ENCODE measurements at regions not wholly inside any gene's neighbourhood (a gene's known extent, or its start where the extent isn't known, plus 50 kb on each side); places are given as distances from the start of the nearest gene placed in this dataset.

DNA sequence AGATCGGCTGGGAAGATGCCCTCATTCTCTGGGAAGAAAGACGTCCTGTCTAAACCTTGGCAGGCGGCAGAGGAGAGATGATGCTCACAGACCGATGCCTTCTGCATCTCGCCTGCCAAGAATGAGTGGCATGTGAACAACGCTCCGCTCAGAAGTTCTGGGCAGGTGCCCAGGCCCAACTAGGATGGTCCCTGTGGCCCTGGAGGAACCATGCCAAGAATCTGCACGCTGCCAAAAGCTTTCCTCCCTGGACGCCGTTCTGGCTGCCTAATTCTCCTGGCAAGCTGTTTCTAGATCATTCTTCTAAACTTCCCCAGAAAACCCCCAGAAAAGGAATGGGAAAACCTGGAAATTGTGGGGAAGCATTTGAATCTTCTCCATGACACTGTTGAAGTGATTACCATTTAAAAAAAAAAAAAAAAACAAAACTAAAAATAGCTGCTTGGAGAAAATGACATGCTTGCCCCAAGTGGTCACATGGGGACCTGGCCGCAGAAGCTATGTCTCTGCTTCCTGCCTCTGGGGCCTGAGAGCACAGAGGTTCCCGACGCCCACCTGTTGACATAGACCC, 440.9 kb downstream of the PRDM2 start:
- Histone ChIP-seq H3K9me3 (ENCODE audit: control insufficient read depth in 2 of 3, insufficient read depth in 1 of 3, low read length in 3 of 3) (no peaks in the 10 kb centered on the region), H3K9ac (ENCODE audit: low read length in 3 of 3) (no peak overlapping the region), H3K36me3 (ENCODE audit: control insufficient read depth in 2 of 3, insufficient read depth in 3 of 3, low read length in 3 of 3) (no peaks in the 10 kb centered on the region), H3K4me3 (ENCODE audit: low read length in 3 of 3) (no peak overlapping the region), H3K4me1 (ENCODE audit: control insufficient read depth in 2 of 3, insufficient read depth in 2 of 3, low read depth in 1 of 3, low read length in 3 of 3) (peaks cover 0 to 5% (median 4%) of the 10 kb centered on the region in 3 donors), H3K27me3 (ENCODE audit: control insufficient read depth, insufficient read depth, low read length) (no peaks in the 10 kb centered on the region), H3K27ac (ENCODE audit: low read depth in 2 of 2, low read length in 2 of 2) (no peak overlapping the region)
- TF ChIP-seq, protein P1, sequence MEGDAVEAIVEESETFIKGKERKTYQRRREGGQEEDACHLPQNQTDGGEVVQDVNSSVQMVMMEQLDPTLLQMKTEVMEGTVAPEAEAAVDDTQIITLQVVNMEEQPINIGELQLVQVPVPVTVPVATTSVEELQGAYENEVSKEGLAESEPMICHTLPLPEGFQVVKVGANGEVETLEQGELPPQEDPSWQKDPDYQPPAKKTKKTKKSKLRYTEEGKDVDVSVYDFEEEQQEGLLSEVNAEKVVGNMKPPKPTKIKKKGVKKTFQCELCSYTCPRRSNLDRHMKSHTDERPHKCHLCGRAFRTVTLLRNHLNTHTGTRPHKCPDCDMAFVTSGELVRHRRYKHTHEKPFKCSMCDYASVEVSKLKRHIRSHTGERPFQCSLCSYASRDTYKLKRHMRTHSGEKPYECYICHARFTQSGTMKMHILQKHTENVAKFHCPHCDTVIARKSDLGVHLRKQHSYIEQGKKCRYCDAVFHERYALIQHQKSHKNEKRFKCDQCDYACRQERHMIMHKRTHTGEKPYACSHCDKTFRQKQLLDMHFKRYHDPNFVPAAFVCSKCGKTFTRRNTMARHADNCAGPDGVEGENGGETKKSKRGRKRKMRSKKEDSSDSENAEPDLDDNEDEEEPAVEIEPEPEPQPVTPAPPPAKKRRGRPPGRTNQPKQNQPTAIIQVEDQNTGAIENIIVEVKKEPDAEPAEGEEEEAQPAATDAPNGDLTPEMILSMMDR (IDR thresholded peaks at IDR 0.05; ENCODE audit: borderline replicate concordance, extremely low read depth, insufficient read depth): no peak
- intact Hi-C loops (cut with DNase I): no loop called here
- peak in 1 of 5 donors; percentile 81 for DNase-seq
- FAIRE-seq: no peak

DNA sequence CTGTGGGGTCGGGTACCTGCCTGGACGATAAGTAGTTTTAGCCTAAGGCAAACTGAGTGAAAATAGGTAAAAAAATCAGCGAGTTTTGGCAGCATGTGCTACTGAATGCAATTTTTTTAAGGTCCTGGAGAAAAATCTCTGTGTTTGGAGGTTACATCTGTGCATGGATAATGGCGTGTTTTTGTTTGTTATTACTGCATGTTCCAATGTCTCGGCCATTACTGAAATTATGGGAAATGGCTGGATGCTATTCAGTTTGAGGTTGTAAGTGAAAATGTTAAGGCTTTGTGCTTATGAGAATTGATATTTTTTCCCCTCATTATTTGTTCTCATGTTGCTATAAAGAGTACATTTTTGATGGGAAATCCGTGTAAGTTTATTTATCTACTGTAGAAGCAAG, 441.7 kb downstream of the PRDM2 start:
- intact Hi-C loops (cut with DNase I): no loop called here
- DNase-seq (no peak), FAIRE-seq (no peak)
- H3K4me3 ChIP-seq (ENCODE audit: low read length in 3 of 3): no peak overlapping the region
- peaks cover 0 to 5% (median 4%) of the 10 kb centered on the region in 3 donors for H3K4me1 ChIP-seq (ENCODE audit: control insufficient read depth in 2 of 3, insufficient read depth in 2 of 3, low read depth in 1 of 3, low read length in 3 of 3)
- H3K36me3 ChIP-seq (ENCODE audit: control insufficient read depth in 2 of 3, insufficient read depth in 3 of 3, low read length in 3 of 3): no peaks in the 10 kb centered on the region
- TF ChIP-seq, protein P1 (IDR thresholded peaks at IDR 0.05; ENCODE audit: borderline replicate concordance, extremely low read depth, insufficient read depth): no peak
- no peaks in the 10 kb centered on the region for H3K27me3 ChIP-seq (ENCODE audit: control insufficient read depth, insufficient read depth, low read length)
- H3K9ac ChIP-seq (ENCODE audit: low read length in 3 of 3): no peak overlapping the region
- no peak overlapping the region for H3K27ac ChIP-seq (ENCODE audit: low read depth in 2 of 2, low read length in 2 of 2)
- no peaks in the 10 kb centered on the region for H3K9me3 ChIP-seq (ENCODE audit: control insufficient read depth in 2 of 3, insufficient read depth in 1 of 3, low read length in 3 of 3)

DNA sequence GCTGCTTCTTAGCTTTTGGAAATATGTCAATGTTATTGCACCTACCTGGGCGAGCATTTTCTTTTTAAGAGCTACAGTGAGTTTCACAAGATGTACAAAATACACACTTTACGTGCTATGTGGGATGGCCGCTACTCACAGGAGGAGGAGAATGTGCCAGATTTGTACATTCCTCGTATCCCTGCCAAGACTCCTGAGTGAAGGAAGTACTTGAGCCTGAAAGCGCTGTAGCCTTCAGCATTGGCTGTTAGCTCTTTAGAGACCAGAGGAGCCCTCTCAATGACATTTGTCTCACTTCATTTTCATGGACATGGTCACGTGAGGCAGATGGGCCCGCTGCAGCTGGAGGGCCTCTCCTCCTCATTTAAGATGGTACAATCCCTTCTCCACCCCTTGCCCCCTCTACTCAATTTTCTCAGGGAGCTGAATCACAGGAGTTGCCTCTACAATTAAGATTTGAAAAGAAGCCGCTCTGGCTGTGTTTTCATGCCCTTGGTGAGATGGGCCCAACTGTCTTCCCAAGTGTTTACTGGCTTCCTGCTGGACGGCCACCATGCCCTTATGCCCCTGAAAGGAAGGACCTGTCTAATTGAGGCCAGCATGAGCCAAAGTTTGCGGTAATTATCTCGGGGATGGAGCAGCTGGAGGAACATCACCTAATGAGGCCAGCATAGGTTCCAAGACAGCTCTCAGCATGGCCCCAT, 442.6 kb downstream of the PRDM2 start:
- H3K9ac ChIP-seq (ENCODE audit: low read length in 3 of 3): peak overlapping the region in 1 of 3 donors; percentile 12
- intact Hi-C loops (cut with DNase I): no loop called here
- peak in 1 of 5 donors; percentile 48 for DNase-seq
- H3K27ac ChIP-seq (ENCODE audit: low read depth in 2 of 2, low read length in 2 of 2): no peak overlapping the region
- H3K9me3 ChIP-seq (ENCODE audit: control insufficient read depth in 2 of 3, insufficient read depth in 1 of 3, low read length in 3 of 3): no peaks in the 10 kb centered on the region
- no peak for FAIRE-seq
- H3K36me3 ChIP-seq (ENCODE audit: control insufficient read depth in 2 of 3, insufficient read depth in 3 of 3, low read length in 3 of 3): no peaks in the 10 kb centered on the region
- no peak overlapping the region for H3K4me3 ChIP-seq (ENCODE audit: low read length in 3 of 3)
- TF ChIP-seq, protein P1 (IDR thresholded peaks at IDR 0.05; ENCODE audit: borderline replicate concordance, extremely low read depth, insufficient read depth): no peak
- H3K4me1 ChIP-seq (ENCODE audit: control insufficient read depth in 2 of 3, insufficient read depth in 2 of 3, low read depth in 1 of 3, low read length in 3 of 3): peaks cover 0 to 5% (median 4%) of the 10 kb centered on the region in 3 donors
- no peaks in the 10 kb centered on the region for H3K27me3 ChIP-seq (ENCODE audit: control insufficient read depth, insufficient read depth, low read length)
